ENCODE measurements at regions not wholly inside any gene's neighbourhood (a gene's known extent, or its start where the extent isn't known, plus 50 kb on each side); places are given as distances from the start of the nearest gene placed in this dataset.

DNA sequence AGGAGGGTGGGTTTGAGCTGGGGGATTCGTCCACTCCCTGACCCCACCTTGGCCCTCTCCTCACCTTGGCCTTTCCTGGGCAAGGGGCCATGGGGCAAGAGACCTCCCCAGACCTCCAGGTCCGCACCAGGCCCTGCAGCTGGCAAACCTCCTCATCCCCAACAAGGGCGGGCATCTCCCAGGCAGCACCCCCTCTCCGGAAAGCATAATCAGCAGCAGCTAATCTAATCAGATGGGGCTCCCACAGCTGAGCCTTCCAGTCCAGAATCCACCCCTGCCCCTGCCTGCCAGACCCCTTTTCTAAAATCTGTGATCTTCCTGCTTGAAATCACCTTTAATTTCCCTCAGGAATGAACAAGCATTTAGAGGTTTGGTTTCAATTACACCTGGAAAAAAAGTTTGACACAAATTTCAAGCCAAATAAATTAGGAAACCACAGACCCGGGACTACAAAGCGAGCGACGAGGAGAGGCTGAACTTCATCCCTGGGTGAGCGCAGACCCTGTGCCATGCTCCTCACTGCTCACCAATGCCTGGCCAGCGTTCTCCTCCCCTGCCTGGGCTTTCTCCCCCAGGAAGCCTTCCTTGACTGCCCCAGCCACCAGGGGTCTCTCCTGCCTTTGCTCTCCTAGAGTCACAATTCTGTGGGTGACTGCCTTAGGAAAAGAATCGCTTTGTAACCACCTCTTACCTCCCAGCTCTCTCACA, 143.0 kb upstream of the MYCN start:
- Histone ChIP-seq H2BK12ac (ENCODE audit: low read depth, low read length) (peak overlapping the region; percentile 88; the same call in 1 of the 2 replicates), H3K36me3 (ENCODE audit: control insufficient read depth in 2 of 4, insufficient read depth in 4 of 4, low read length in 3 of 4) (no peaks in the 10 kb centered on the region), H4K20me1 (replicated peaks in 1 of 2; ENCODE audit: control insufficient read depth in 1 of 2, insufficient read depth in 2 of 2, low read length in 2 of 2) (no peaks in the 10 kb centered on the region), H3K23ac (ENCODE audit: insufficient read length) (no peak overlapping the region), H2BK5ac (ENCODE audit: low read depth, low read length) (no peak overlapping the region), H3K4me3 (ENCODE audit: extremely low read depth in 1 of 4, insufficient read depth in 2 of 4, low read depth in 3 of 4, low read length in 4 of 4) (no peak overlapping the region), H2BK20ac (ENCODE audit: low read length) (peak overlapping the region; percentile 63; the same call in 1 of the 2 replicates), H3K23me2 (ENCODE audit: low read depth, low read length) (no peaks in the 10 kb centered on the region), H3K4me1 (replicated peaks in 1 of 4; ENCODE audit: control insufficient read depth in 3 of 4, insufficient read depth in 4 of 4, low read length in 3 of 4) (peaks cover 0 to 7% (median 2%) of the 10 kb centered on the region in 4 experiments; a peak in 3 of 7 replicates), H3K4me2 (ENCODE audit: insufficient read depth in 1 of 2, low read depth in 2 of 2, low read length in 2 of 2) (no peak overlapping the region), H2AK5ac (ENCODE audit: low read depth, low read length) (no peak overlapping the region), H3K4ac (replicated peaks; ENCODE audit: insufficient read length, low read depth, low read length) (no peak overlapping the region), H2BK120ac (replicated peaks; ENCODE audit: low read depth, low read length) (no peak overlapping the region), H3K79me1 (ENCODE audit: low read depth, low read length) (no peaks in the 10 kb centered on the region), H3K27me3 (replicated peaks in 1 of 4; ENCODE audit: control insufficient read depth in 3 of 4, extremely low read depth in 1 of 4, insufficient read depth in 3 of 4, low read length in 3 of 4) (no peaks in the 10 kb centered on the region), H3K27ac (ENCODE audit: low read depth, low read length) (no peak overlapping the region), H3K14ac (ENCODE audit: insufficient read length) (no peak overlapping the region), H4K8ac (ENCODE audit: extremely low read depth, insufficient read depth, low read length) (no peak overlapping the region; the same call in 1 of the 2 replicates), H2AFZ (ENCODE audit: low read length) (no peak overlapping the region), H4K91ac (replicated peaks; ENCODE audit: insufficient read length, low read length) (peak overlapping the region; percentile 22), H3K18ac (ENCODE audit: extremely low read depth, low read length) (no peak overlapping the region), H3K9ac (replicated peaks in 1 of 4; ENCODE audit: extremely low read depth in 1 of 4, low read depth in 3 of 4, low read length in 3 of 4) (no peak overlapping the region), H3K9me3 (ENCODE audit: insufficient read depth in 2 of 2, low read depth in 1 of 2, low read length in 1 of 2) (no peaks in the 10 kb centered on the region), H3K79me2 (ENCODE audit: control insufficient read depth in 1 of 2, insufficient read depth in 2 of 2, low read length in 2 of 2) (no peaks in the 10 kb centered on the region), H3K56ac (replicated peaks; ENCODE audit: insufficient read length, low read depth, low read length) (no peak overlapping the region), H2BK15ac (ENCODE audit: low read length) (no peak overlapping the region), H4K5ac (ENCODE audit: insufficient read length, low read depth, low read length) (no peak overlapping the region)
- DNase-seq (ENCODE audit: low read depth in 1 of 2, low spot score in 2 of 2), result peak in 1 of 2 experiments; percentile 76
- 70% methylated on average over 10 of the region's 11 CpGs; no CpG with 5 or more reads in 1 of the 2 experiments for WGBS, 2 experiments (ENCODE audit: extremely low coverage in 1 of 2, insufficient coverage in 1 of 2, insufficient read length in 1 of 2, insufficient replicate concordance in 2 of 2, low coverage in 1 of 2, low lambda C conversion rate in 2 of 2, missing lambda C conversion rate in 1 of 2)
- CTCF ChIA-PET (ENCODE audit: partially characterized antibody), result interaction anchor here (0.6 to 5.5 kb wide), 38 partner anchors 9 to 716 kb away, joined by 3 to 47 read pairs (median 4); partner anchors contain the start of gene MYCN
- POLR2A ChIA-PET (ENCODE audit: partially characterized antibody), result interaction anchor here (0.7 kb wide), 2 partner anchors 142 to 692 kb away, joined by 3 read pairs; no protein-coding TSS in a partner anchor
- FAIRE-seq, result peak; percentile 28
- TF ChIP-seq EGR1 (IDR thresholded peaks at IDR 0.05; ENCODE audit: borderline replicate concordance, low read depth, low read length) (no peak), CHD2 (IDR thresholded peaks at IDR 0.05; ENCODE audit: low read length) (no peak), ZNF274 (IDR thresholded peaks at IDR 0.05; ENCODE audit: borderline replicate concordance, extremely low read depth, low read length) (no peak), BCL11A (IDR thresholded peaks at IDR 0.05; ENCODE audit: low read depth in 2 of 2, low read length in 2 of 2) (no peak), BRCA1 (IDR thresholded peaks at IDR 0.05; ENCODE audit: low read depth, low read length) (no peak), ASH2L (IDR thresholded peaks at IDR 0.05; ENCODE audit: low read length) (no peak), RFX5 (IDR thresholded peaks at IDR 0.05; ENCODE audit: borderline replicate concordance, low read depth, low read length) (no peak), PHF8 (conservative IDR thresholded peaks at IDR 0.05; ENCODE audit: low read depth, low read length) (no peak), HDAC6 (IDR thresholded peaks at IDR 0.05; ENCODE audit: low read depth, low read length) (no peak), SIX5 (IDR thresholded peaks at IDR 0.05; ENCODE audit: low read depth, low read length) (no peak)
- TF ChIP-seq, protein P1, sequence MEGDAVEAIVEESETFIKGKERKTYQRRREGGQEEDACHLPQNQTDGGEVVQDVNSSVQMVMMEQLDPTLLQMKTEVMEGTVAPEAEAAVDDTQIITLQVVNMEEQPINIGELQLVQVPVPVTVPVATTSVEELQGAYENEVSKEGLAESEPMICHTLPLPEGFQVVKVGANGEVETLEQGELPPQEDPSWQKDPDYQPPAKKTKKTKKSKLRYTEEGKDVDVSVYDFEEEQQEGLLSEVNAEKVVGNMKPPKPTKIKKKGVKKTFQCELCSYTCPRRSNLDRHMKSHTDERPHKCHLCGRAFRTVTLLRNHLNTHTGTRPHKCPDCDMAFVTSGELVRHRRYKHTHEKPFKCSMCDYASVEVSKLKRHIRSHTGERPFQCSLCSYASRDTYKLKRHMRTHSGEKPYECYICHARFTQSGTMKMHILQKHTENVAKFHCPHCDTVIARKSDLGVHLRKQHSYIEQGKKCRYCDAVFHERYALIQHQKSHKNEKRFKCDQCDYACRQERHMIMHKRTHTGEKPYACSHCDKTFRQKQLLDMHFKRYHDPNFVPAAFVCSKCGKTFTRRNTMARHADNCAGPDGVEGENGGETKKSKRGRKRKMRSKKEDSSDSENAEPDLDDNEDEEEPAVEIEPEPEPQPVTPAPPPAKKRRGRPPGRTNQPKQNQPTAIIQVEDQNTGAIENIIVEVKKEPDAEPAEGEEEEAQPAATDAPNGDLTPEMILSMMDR (IDR thresholded peaks at IDR 0.05; ENCODE audit: control extremely low read depth in 1 of 3, insufficient read depth in 1 of 3, low read depth in 1 of 3, low read length in 3 of 3), result peak; percentile 72 to 79 (median 78)
